ENCODE measurements at regions not wholly inside any gene's neighbourhood (a gene's known extent, or its start where the extent isn't known, plus 50 kb on each side); places are given as distances from the start of the nearest gene placed in this dataset.

- TF ChIP-seq POLR2A (IDR thresholded peaks at IDR 0.05; ENCODE audit: low read length) (no peak), GATA1 (IDR thresholded peaks at IDR 0.05; ENCODE audit: low read depth, low read length) (no peak)
These were observed 240.4 kb downstream of the PTGER3 start for GRCh38 chr1:70807088-70807664.

Measured in erythroblast (primary cell).